Mesenchymal stem cell (in vitro differentiated cells and primary cell): ENCODE measurements at regions not wholly inside any gene's neighbourhood (a gene's known extent, or its start where the extent isn't known, plus 50 kb on each side); places are given as distances from the start of the nearest gene placed in this dataset.

ENCODE experiments used
- DNase-seq: peaks from one replicate; pipeline ENCODE4 v3.0.0-alpha.2; 2013
- H2AFZ ChIP-seq: one replicate; pipeline ENCODE4 v1.6.1; 2013; ENCODE audit warnings: low read depth, mild to moderate bottlenecking, control low read depth, inconsistent platforms, low read length, moderate library complexity
- H2AK5ac ChIP-seq: 2 replicates; pipeline ENCODE4 v1.6.1; 2013; ENCODE audit warnings: low read length, moderate library complexity, mild to moderate bottlenecking, inconsistent platforms; ENCODE audit not compliant: severe bottlenecking
- H2BK120ac ChIP-seq: one replicate; pipeline ENCODE4 v1.6.1; 2013; ENCODE audit warnings: low read depth, mild to moderate bottlenecking, inconsistent platforms, low read length, moderate library complexity
- H2BK12ac ChIP-seq, 2 experiments: one replicate each; pipeline ENCODE4 v1.6.1; 2013; ENCODE audit warnings: inconsistent platforms in 2 of 2, low read length in 2 of 2, mild to moderate bottlenecking in 2 of 2, moderate library complexity in 2 of 2, control low read depth in 1 of 2
- H2BK15ac ChIP-seq: one replicate; pipeline ENCODE4 v1.6.1; 2013; ENCODE audit warnings: mild to moderate bottlenecking, low read depth, inconsistent platforms; ENCODE audit not compliant: poor library complexity, severe bottlenecking
- H2BK5ac ChIP-seq: 2 replicates; pipeline ENCODE4 v1.6.1; 2013; ENCODE audit warnings: low read depth, mild to moderate bottlenecking, low read length, control low read depth, inconsistent platforms; ENCODE audit not compliant: poor library complexity, severe bottlenecking
- H3K14ac ChIP-seq, 2 experiments: one replicate each; pipeline ENCODE4 v1.6.1; 2013; ENCODE audit warnings: inconsistent platforms in 2 of 2, low read length in 2 of 2, control low read depth in 1 of 2, mild to moderate bottlenecking in 1 of 2, moderate library complexity in 1 of 2
- H3K18ac ChIP-seq, 2 experiments: one replicate each; pipeline ENCODE4 v1.6.1; 2013; ENCODE audit warnings: inconsistent platforms in 2 of 2, low read length in 2 of 2, control low read depth in 1 of 2, low read depth in 1 of 2, mild to moderate bottlenecking in 1 of 2
- H3K23ac ChIP-seq, 2 experiments: one replicate each; pipeline ENCODE4 v1.6.1; 2013; ENCODE audit warnings: inconsistent platforms in 2 of 2, low read length in 2 of 2, mild to moderate bottlenecking in 2 of 2, moderate library complexity in 2 of 2, control low read depth in 1 of 2
- H3K27ac ChIP-seq: 2 replicates; pipeline ENCODE4 v1.5.1; 2013; ENCODE audit warnings: mild to moderate bottlenecking, moderate library complexity, low read length, control low read depth, inconsistent platforms; ENCODE audit not compliant: poor library complexity, severe bottlenecking
- H3K27me3 ChIP-seq, 2 experiments: 2 replicates each; pipeline versions ENCODE4 v1.6.1 to v1.7.0; 2013; ENCODE audit warnings: low read length in 2 of 2, mild to moderate bottlenecking in 2 of 2, moderate library complexity in 2 of 2, control low read depth in 1 of 2, inconsistent platforms in 1 of 2; ENCODE audit not compliant: control insufficient read depth in 1 of 2, insufficient read depth in 1 of 2
- H3K36me3 ChIP-seq, 2 experiments: 2 replicates each; pipeline versions ENCODE4 v1.6.1 to v1.7.0; 2013; ENCODE audit warnings: low read length in 2 of 2, control low read depth in 1 of 2, inconsistent platforms in 1 of 2, low read depth in 1 of 2, mild to moderate bottlenecking in 1 of 2; ENCODE audit not compliant: insufficient read depth in 2 of 2, control insufficient read depth in 1 of 2
- H3K4ac ChIP-seq, 2 experiments: one replicate each; pipeline ENCODE4 v1.6.1; 2013; ENCODE audit warnings: inconsistent platforms in 2 of 2, low read length in 2 of 2, mild to moderate bottlenecking in 2 of 2, moderate library complexity in 2 of 2, control low read depth in 1 of 2, low read depth in 1 of 2
- H3K4me1 ChIP-seq: 2 replicates; pipeline ENCODE4 v1.6.1; 2013; ENCODE audit warnings: low read depth, low read length, control low read depth; ENCODE audit not compliant: control insufficient read depth, insufficient read depth
- H3K4me2 ChIP-seq: 2 replicates; pipeline ENCODE4 v1.6.1; 2013; ENCODE audit warnings: low read length, mild to moderate bottlenecking, inconsistent platforms; ENCODE audit not compliant: poor library complexity, severe bottlenecking
- H3K4me3 ChIP-seq, 2 experiments: 2 replicates each; pipeline versions ENCODE4 v1.5.1 to v1.7.0; 2013; ENCODE audit warnings: low read length in 2 of 2, mild to moderate bottlenecking in 2 of 2, control low read depth in 1 of 2, low read depth in 1 of 2; ENCODE audit not compliant: insufficient read depth in 1 of 2
- H3K79me1 ChIP-seq: replicated peaks from 2 replicates; pipeline ENCODE4 v1.6.1; 2013; ENCODE audit warnings: mild to moderate bottlenecking, control low read depth, low read length, inconsistent platforms; ENCODE audit not compliant: poor library complexity, severe bottlenecking
- H3K9ac ChIP-seq: 2 replicates; pipeline ENCODE4 v1.7.0; 2013; ENCODE audit warnings: mild to moderate bottlenecking, low read length, moderate library complexity
- H3K9me3 ChIP-seq: 2 replicates; pipeline ENCODE4 v1.7.0; 2013; ENCODE audit warnings: mild to moderate bottlenecking, low read length; ENCODE audit not compliant: control insufficient read depth
- H4K8ac ChIP-seq: one replicate; pipeline ENCODE4 v1.6.1; 2013; ENCODE audit warnings: inconsistent platforms, mild to moderate bottlenecking, low read length, moderate library complexity
- H4K91ac ChIP-seq: one replicate; pipeline ENCODE4 v1.6.1; 2013; ENCODE audit warnings: mild to moderate bottlenecking, low read length, inconsistent platforms
- WGBS: methylation state at CpG from one replicate; pipeline ENCODE4 v1.1.7; 2013; ENCODE audit warnings: mixed read lengths; 5-methylcytosine and 5-hydroxymethylcytosine counted together

GRCh38 chr2:16209799-16210198, 269.4 kb downstream of the MYCN start:
- Histone ChIP-seq H3K27ac (no peak overlapping the region), H2BK5ac (no peak overlapping the region), H3K4me2 (no peak overlapping the region), H3K4me1 (no peaks in the 10 kb centered on the region), H2BK120ac (no peak overlapping the region), H3K9me3 (peaks cover 10% of the 10 kb centered on the region), H3K79me1 (no peaks in the 10 kb centered on the region), H3K4ac (no peak overlapping the region), H3K14ac (no peak overlapping the region), H2AK5ac (no peak overlapping the region), H2AFZ (no peak overlapping the region), H3K36me3 (no peaks in the 10 kb centered on the region), H2BK12ac (no peak overlapping the region), H2BK15ac (no peak overlapping the region), H3K27me3 (no peaks in the 10 kb centered on the region), H3K9ac (no peak overlapping the region), H4K91ac (no peak overlapping the region), H4K8ac (no peak overlapping the region), H3K18ac (no peak overlapping the region), H3K23ac (no peak overlapping the region), H3K4me3 (no peak overlapping the region)
- no peak for DNase-seq
- 9% methylated on average over 1 of the region's 1 CpG for WGBS

GRCh38 chr2:16208921-16209320, 268.6 kb downstream of the MYCN start:
- Histone ChIP-seq H3K18ac (no peak overlapping the region), H2BK120ac (no peak overlapping the region), H2BK15ac (no peak overlapping the region), H3K79me1 (no peaks in the 10 kb centered on the region), H3K4me1 (no peaks in the 10 kb centered on the region), H2BK5ac (no peak overlapping the region), H3K23ac (no peak overlapping the region), H4K8ac (no peak overlapping the region), H2AK5ac (no peak overlapping the region), H3K4me2 (no peak overlapping the region), H3K36me3 (no peaks in the 10 kb centered on the region), H3K9me3 (peaks cover 10% of the 10 kb centered on the region), H4K91ac (no peak overlapping the region), H3K9ac (no peak overlapping the region), H3K4ac (no peak overlapping the region), H3K27me3 (no peaks in the 10 kb centered on the region), H2BK12ac (no peak overlapping the region), H2AFZ (no peak overlapping the region), H3K14ac (no peak overlapping the region), H3K4me3 (no peak overlapping the region), H3K27ac (no peak overlapping the region)
- 8% methylated on average over 1 of the region's 1 CpG for WGBS
- DNase-seq, result no peak

GRCh38 chr2:16208241-16208797, 268.0 kb downstream of the MYCN start:
- Histone ChIP-seq H3K18ac (no peak overlapping the region), H3K27me3 (no peaks in the 10 kb centered on the region)

GRCh38 chr2:16207611-16208010, 267.3 kb downstream of the MYCN start:
- peaks cover 10% of the 10 kb centered on the region for H3K9me3 ChIP-seq

More at GRCh38 chr2:16208241-16208797, 268.0 kb downstream of the MYCN start:
- H2BK12ac ChIP-seq, result no peak overlapping the region
- no peak overlapping the region for H2AFZ ChIP-seq
- H3K4me1 ChIP-seq, result no peaks in the 10 kb centered on the region
- H3K4me3 ChIP-seq, result no peak overlapping the region
- H3K14ac ChIP-seq, result no peak overlapping the region
- no peak overlapping the region for H4K8ac ChIP-seq
- H3K23ac ChIP-seq, result no peak overlapping the region
- H4K91ac ChIP-seq, result no peak overlapping the region
- no peak overlapping the region for H3K9ac ChIP-seq
- no peak overlapping the region for H2AK5ac ChIP-seq
- no peak overlapping the region for H2BK5ac ChIP-seq
- no peak for DNase-seq
- no peak overlapping the region for H3K27ac ChIP-seq
- H3K79me1 ChIP-seq, result no peaks in the 10 kb centered on the region
- no peak overlapping the region for H3K4me2 ChIP-seq
- no peak overlapping the region for H2BK15ac ChIP-seq
- no peaks in the 10 kb centered on the region for H3K36me3 ChIP-seq
- H3K4ac ChIP-seq, result no peak overlapping the region
- WGBS, result 52% methylated on average over 5 of the region's 6 CpGs
- H2BK120ac ChIP-seq, result no peak overlapping the region
- peaks cover 10% of the 10 kb centered on the region for H3K9me3 ChIP-seq

More at GRCh38 chr2:16207611-16208010, 267.3 kb downstream of the MYCN start:
- Histone ChIP-seq H4K91ac (no peak overlapping the region), H3K4me1 (no peaks in the 10 kb centered on the region), H3K18ac (no peak overlapping the region), H2BK120ac (no peak overlapping the region), H3K27ac (no peak overlapping the region), H3K14ac (no peak overlapping the region), H3K9ac (no peak overlapping the region), H3K36me3 (no peaks in the 10 kb centered on the region), H4K8ac (no peak overlapping the region), H2BK12ac (no peak overlapping the region), H3K4ac (no peak overlapping the region), H2BK15ac (no peak overlapping the region), H3K4me2 (no peak overlapping the region), H2BK5ac (no peak overlapping the region), H2AK5ac (no peak overlapping the region), H3K4me3 (no peak overlapping the region), H3K23ac (no peak overlapping the region), H3K27me3 (no peaks in the 10 kb centered on the region), H2AFZ (no peak overlapping the region), H3K79me1 (no peaks in the 10 kb centered on the region)
- 62% methylated on average over 2 of the region's 2 CpGs for WGBS
- no peak for DNase-seq
